ENCODE measurements at regions not wholly inside any gene's neighbourhood (a gene's known extent, or its start where the extent isn't known, plus 50 kb on each side); places are given as distances from the start of the nearest gene placed in this dataset.

- no peak for DNase-seq
- Histone ChIP-seq H3K36me3 (no peaks in the 10 kb centered on the region), H3K27me3 (no peaks in the 10 kb centered on the region), H3K4me3 (no peak overlapping the region), H3K4me1 (ENCODE audit: insufficient read depth) (no peaks in the 10 kb centered on the region), H3K27ac (no peak overlapping the region), H3K9me3 (no peaks in the 10 kb centered on the region)
- intact Hi-C loops (cut with DNase I) = no loop called here
- WGBS, 3 donors = 84 to 91% (median 85%) methylated on average over 8 of the region's 8 CpGs
- TF ChIP-seq, protein P1, sequence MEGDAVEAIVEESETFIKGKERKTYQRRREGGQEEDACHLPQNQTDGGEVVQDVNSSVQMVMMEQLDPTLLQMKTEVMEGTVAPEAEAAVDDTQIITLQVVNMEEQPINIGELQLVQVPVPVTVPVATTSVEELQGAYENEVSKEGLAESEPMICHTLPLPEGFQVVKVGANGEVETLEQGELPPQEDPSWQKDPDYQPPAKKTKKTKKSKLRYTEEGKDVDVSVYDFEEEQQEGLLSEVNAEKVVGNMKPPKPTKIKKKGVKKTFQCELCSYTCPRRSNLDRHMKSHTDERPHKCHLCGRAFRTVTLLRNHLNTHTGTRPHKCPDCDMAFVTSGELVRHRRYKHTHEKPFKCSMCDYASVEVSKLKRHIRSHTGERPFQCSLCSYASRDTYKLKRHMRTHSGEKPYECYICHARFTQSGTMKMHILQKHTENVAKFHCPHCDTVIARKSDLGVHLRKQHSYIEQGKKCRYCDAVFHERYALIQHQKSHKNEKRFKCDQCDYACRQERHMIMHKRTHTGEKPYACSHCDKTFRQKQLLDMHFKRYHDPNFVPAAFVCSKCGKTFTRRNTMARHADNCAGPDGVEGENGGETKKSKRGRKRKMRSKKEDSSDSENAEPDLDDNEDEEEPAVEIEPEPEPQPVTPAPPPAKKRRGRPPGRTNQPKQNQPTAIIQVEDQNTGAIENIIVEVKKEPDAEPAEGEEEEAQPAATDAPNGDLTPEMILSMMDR (IDR thresholded peaks at IDR 0.05) = no peak
- TF ChIP-seq POLR2A (IDR thresholded peaks at IDR 0.05) (no peak), EP300 (IDR thresholded peaks at IDR 0.05) (no peak)
Measured at GRCh38 chr5:72565513-72566289, 58.5 kb upstream of the ZNF366 start.

DNA sequence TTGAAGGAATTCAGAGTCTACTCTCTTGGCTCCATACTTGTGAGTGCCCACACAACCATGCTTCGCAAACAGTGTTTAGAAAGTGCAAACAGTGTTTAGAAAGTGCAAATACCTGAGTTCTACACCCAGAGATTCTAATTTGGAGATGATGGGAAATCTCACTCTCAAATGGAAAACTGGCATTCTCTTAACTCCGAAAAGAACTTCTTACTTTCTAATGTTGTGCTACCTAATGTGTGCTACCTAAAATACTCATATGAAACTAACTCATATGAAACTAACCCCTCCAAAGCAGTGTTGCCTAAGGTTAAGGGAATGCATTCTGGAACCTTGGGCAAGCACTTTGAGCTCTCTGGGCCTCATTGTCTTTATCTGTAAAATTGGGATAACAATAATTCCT, 55.5 kb upstream of the ZNF366 start:
- TF ChIP-seq, protein P1 (IDR thresholded peaks at IDR 0.05) = no peak
- TF ChIP-seq POLR2A (IDR thresholded peaks at IDR 0.05) = no peak
- TF ChIP-seq EP300 (IDR thresholded peaks at IDR 0.05) = no peak
- DNase-seq = no peak
- no peaks in the 10 kb centered on the region for H3K4me1 ChIP-seq (ENCODE audit: insufficient read depth)
- H3K36me3 ChIP-seq = no peaks in the 10 kb centered on the region
- no peak overlapping the region for H3K27ac ChIP-seq
- WGBS, 3 donors = 93 to 96% (median 95%) methylated on average over 2 of the region's 2 CpGs
- H3K4me3 ChIP-seq = no peak overlapping the region
- no peaks in the 10 kb centered on the region for H3K9me3 ChIP-seq
- no peaks in the 10 kb centered on the region for H3K27me3 ChIP-seq
- intact Hi-C loops (cut with DNase I) = no loop called here

DNA sequence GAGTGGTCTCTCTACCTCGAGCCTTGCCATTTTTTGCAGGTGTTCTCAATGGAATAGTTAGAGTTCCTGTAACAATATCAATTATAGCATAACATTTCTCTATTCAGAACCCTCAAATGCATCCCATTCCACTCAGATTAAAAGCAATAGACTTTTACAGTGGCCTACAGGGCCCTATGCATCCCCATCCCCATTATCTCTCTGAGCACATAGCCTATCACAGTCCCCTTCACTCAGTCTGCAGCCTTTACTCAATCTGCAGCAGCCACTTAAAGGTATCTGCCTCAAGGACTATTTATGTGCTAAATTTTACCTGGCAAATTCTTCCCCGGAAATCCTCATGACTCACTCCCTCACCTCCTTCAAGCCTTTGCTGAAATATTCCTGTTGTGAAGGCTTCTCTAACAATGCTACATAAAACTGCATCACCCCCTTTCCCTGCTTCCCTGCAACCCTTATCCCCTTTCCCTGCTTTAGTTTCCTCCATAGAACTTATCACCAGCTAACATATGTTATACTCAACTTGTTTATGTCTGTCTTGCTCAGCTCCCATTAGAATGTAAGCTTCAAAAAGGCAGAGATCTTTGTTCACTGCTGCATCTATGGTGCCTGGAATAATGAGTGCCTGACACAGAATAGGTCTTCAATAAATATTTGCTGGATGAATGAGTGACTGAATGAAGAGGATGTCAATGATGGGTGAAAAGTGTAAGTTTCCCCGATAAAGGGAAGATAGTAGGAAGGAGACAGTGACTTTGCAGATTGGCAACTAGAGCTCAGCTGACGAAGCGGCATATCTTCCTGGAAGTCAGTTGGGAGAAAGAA, 54.1 kb upstream of the ZNF366 start:
- Histone ChIP-seq H3K4me3 (no peak overlapping the region), H3K4me1 (ENCODE audit: insufficient read depth) (no peaks in the 10 kb centered on the region), H3K27ac (no peak overlapping the region), H3K36me3 (no peaks in the 10 kb centered on the region), H3K27me3 (no peaks in the 10 kb centered on the region), H3K9me3 (no peaks in the 10 kb centered on the region)
- intact Hi-C loops (cut with DNase I) = no loop called here
- WGBS, 3 donors = 82 to 88% (median 84%) methylated on average over 5 of the region's 5 CpGs
- TF ChIP-seq, protein P1 (IDR thresholded peaks at IDR 0.05) = no peak
- TF ChIP-seq EP300 (IDR thresholded peaks at IDR 0.05) (no peak), POLR2A (IDR thresholded peaks at IDR 0.05) (no peak)
- no peak for DNase-seq

- Histone ChIP-seq H3K27me3 (no peaks in the 10 kb centered on the region), H3K4me3 (no peak overlapping the region), H3K9me3 (no peaks in the 10 kb centered on the region), H3K4me1 (ENCODE audit: insufficient read depth) (no peaks in the 10 kb centered on the region), H3K36me3 (no peaks in the 10 kb centered on the region), H3K27ac (no peak overlapping the region)
- no peak for DNase-seq
- TF ChIP-seq POLR2A (IDR thresholded peaks at IDR 0.05) = no peak
- TF ChIP-seq EP300 (IDR thresholded peaks at IDR 0.05) = no peak
- TF ChIP-seq, protein P1 (IDR thresholded peaks at IDR 0.05) = no peak
- 79 to 85% (median 82%) methylated on average over 5 of the region's 5 CpGs for WGBS, 3 donors
- intact Hi-C loops (cut with DNase I) = loop anchor here in 1 of 4 donors (5.0 kb wide), 1 partner anchor 103 kb away; no protein-coding TSS in a partner anchor
Measured at GRCh38 chr5:72559866-72560766, 52.9 kb upstream of the ZNF366 start.

Data from ovary (tissue), 7 donors.